ENCODE measurements at regions not wholly inside any gene's neighbourhood (a gene's known extent, or its start where the extent isn't known, plus 50 kb on each side); places are given as distances from the start of the nearest gene placed in this dataset.
A peak's percentile ranks its signal among the peaks of the same experiment; 100 is the strongest.

- no peak overlapping the region for H3K4me3 ChIP-seq (replicated peaks in 1 of 2; ENCODE audit: low read depth in 2 of 2, low read length in 2 of 2)
- peak; percentile 42 to 88 for DNase-seq (ENCODE audit: low read depth in 2 of 2)
- TF ChIP-seq CTCF (IDR thresholded peaks at IDR 0.05; ENCODE audit: low read depth, low read length), result no peak
Measured at GRCh38 chr4:176920694-176921093, 128.0 kb upstream of the VEGFC start.

- H3K4me3 ChIP-seq (replicated peaks in 1 of 2; ENCODE audit: low read depth in 2 of 2, low read length in 2 of 2), result no peak overlapping the region
- no peak for TF ChIP-seq CTCF (IDR thresholded peaks at IDR 0.05; ENCODE audit: low read depth, low read length)
- DNase-seq (ENCODE audit: low read depth in 2 of 2), result peak in 1 of 2 donors; percentile 38
Measured at GRCh38 chr4:176921256-176921655, 128.5 kb upstream of the VEGFC start.

- no peak overlapping the region for H3K4me3 ChIP-seq (replicated peaks in 1 of 2; ENCODE audit: low read depth in 2 of 2, low read length in 2 of 2)
- DNase-seq (ENCODE audit: low read depth in 2 of 2), result no peak
- TF ChIP-seq CTCF (IDR thresholded peaks at IDR 0.05; ENCODE audit: low read depth, low read length), result no peak
Measured at GRCh38 chr4:176924238-176924637, 131.5 kb upstream of the VEGFC start.

- no peak overlapping the region for H3K4me3 ChIP-seq (replicated peaks in 1 of 2; ENCODE audit: low read depth in 2 of 2, low read length in 2 of 2)
- no peak for DNase-seq (ENCODE audit: low read depth in 2 of 2)
- TF ChIP-seq CTCF (IDR thresholded peaks at IDR 0.05; ENCODE audit: low read depth, low read length), result no peak
Measured at GRCh38 chr4:176925962-176926361, 133.2 kb upstream of the VEGFC start.

GRCh38 chr4:176927117-176927516 is 134.4 kb upstream of the VEGFC start:
- no peak overlapping the region for H3K4me3 ChIP-seq (replicated peaks in 1 of 2; ENCODE audit: low read depth in 2 of 2, low read length in 2 of 2)
- no peak for TF ChIP-seq CTCF (IDR thresholded peaks at IDR 0.05; ENCODE audit: low read depth, low read length)
- no peak for DNase-seq (ENCODE audit: low read depth in 2 of 2)

- H3K4me3 ChIP-seq (replicated peaks in 1 of 2; ENCODE audit: low read depth in 2 of 2, low read length in 2 of 2), result no peak overlapping the region
- DNase-seq (ENCODE audit: low read depth in 2 of 2), result peak; percentile 81 to 93
- TF ChIP-seq CTCF (IDR thresholded peaks at IDR 0.05; ENCODE audit: low read depth, low read length), result no peak
Measured at GRCh38 chr4:176927664-176928063, 134.9 kb upstream of the VEGFC start.

- H3K4me3 ChIP-seq (replicated peaks in 1 of 2; ENCODE audit: low read depth in 2 of 2, low read length in 2 of 2), result no peak overlapping the region
- DNase-seq (ENCODE audit: low read depth in 2 of 2), result peak; percentile 42 to 75
- TF ChIP-seq CTCF (IDR thresholded peaks at IDR 0.05; ENCODE audit: low read depth, low read length), result no peak
Measured at GRCh38 chr4:176939445-176939844, 146.7 kb upstream of the VEGFC start.
